ENCODE measurements at regions not wholly inside any gene's neighbourhood (a gene's known extent, or its start where the extent isn't known, plus 50 kb on each side); places are given as distances from the start of the nearest gene placed in this dataset.

GRCh38 chr7:116433246-116433645 lies 66.3 kb upstream of the CAV2 start:
- H3K9me3 ChIP-seq, result no peaks in the 10 kb centered on the region
- no peak overlapping the region for H3K4me3 ChIP-seq
- H3K36me3 ChIP-seq, result no peaks in the 10 kb centered on the region
- H3K27me3 ChIP-seq, result no peaks in the 10 kb centered on the region
- intact Hi-C loops (cut with DNase I), result loop anchor here (10.0 kb wide), 1 partner anchor 168 kb away; no protein-coding TSS in a partner anchor
- no peak for DNase-seq
- no peak overlapping the region for H3K9ac ChIP-seq (ENCODE audit: low read depth in 2 of 2, low read length in 2 of 2)
- H3K4me1 ChIP-seq, result peaks cover 4% of the 10 kb centered on the region
- H3K27ac ChIP-seq, result no peak overlapping the region
- no peak for TF ChIP-seq CTCF (IDR thresholded peaks at IDR 0.05)

DNA sequence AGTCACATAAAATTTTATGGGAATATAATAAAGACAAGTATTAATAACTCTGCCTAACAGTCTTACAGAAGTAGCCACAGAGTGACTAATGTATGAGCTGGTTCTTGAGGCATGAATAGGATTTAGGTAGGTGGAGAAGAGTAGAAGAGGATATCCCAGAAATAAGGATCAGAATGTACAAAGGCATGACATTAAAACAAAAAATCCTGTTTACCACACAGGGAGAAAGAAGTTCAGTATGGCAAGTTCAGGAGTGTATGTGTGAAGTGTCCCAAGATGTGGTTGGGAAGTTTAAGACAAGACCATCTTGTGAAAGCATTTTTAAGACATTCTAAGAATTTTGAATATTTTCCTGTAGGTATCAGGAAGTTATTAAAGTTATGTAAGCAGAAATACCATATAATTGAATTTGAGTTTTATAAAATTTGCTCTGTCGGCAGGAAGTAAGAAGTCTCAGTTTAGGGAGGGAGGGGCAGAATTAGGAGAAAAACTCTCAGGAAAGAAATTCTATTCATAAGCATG lies 64.7 kb upstream of the CAV2 start:
- Histone ChIP-seq H3K36me3 (no peaks in the 10 kb centered on the region), H3K27ac (no peak overlapping the region), H3K27me3 (no peaks in the 10 kb centered on the region), H3K4me1 (peaks cover 4% of the 10 kb centered on the region), H3K9me3 (no peaks in the 10 kb centered on the region), H3K4me3 (no peak overlapping the region), H3K9ac (ENCODE audit: low read depth in 2 of 2, low read length in 2 of 2) (no peak overlapping the region)
- intact Hi-C loops (cut with DNase I), result loop anchor here (5.0 to 10.0 kb wide), 2 partner anchors 92 to 170 kb away; partner anchors contain the start of gene CAV1
- TF ChIP-seq CTCF (IDR thresholded peaks at IDR 0.05), result no peak
- no peak for DNase-seq

GRCh38 chr7:116436305-116436826 lies 63.2 kb upstream of the CAV2 start:
- Histone ChIP-seq H3K36me3 (no peaks in the 10 kb centered on the region), H3K27ac (no peak overlapping the region), H3K4me3 (no peak overlapping the region), H3K4me1 (peaks cover 4% of the 10 kb centered on the region), H3K27me3 (no peaks in the 10 kb centered on the region), H3K9ac (ENCODE audit: low read depth in 2 of 2, low read length in 2 of 2) (no peak overlapping the region), H3K9me3 (no peaks in the 10 kb centered on the region)
- no peak for DNase-seq
- no peak for TF ChIP-seq CTCF (IDR thresholded peaks at IDR 0.05)
- intact Hi-C loops (cut with DNase I), result loop anchor here (5.0 to 10.0 kb wide), 2 partner anchors 91 to 172 kb away; partner anchors contain the start of gene CAV1

DNA sequence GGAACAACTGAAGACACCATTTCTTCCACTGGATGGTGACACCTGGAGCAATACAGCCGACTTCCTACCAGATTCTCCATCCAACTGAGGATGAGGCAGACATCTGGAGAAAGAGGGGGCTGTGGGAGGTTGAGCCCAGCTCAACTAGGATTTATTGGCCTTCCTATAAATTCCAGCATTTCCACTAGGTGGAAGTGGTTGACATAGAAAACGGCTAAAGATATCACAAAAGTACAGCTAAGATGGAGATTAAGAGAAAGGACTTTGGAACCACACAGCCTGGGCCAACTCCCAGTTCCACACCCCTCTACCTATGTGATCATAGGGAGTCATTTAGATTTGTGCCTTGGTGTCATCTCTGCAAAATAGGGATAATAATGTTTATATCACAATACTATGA lies 61.3 kb upstream of the CAV2 start:
- intact Hi-C loops (cut with DNase I), result loop anchor here (5.0 to 10.0 kb wide), 2 partner anchors 89 to 173 kb away; partner anchors contain the start of gene CAV1
- Histone ChIP-seq H3K27me3 (no peaks in the 10 kb centered on the region), H3K9me3 (no peaks in the 10 kb centered on the region), H3K9ac (ENCODE audit: low read depth in 2 of 2, low read length in 2 of 2) (no peak overlapping the region), H3K27ac (no peak overlapping the region), H3K4me1 (peaks cover 4% of the 10 kb centered on the region), H3K4me3 (no peak overlapping the region), H3K36me3 (no peaks in the 10 kb centered on the region)
- TF ChIP-seq CTCF (IDR thresholded peaks at IDR 0.05), result no peak
- DNase-seq, result peak; percentile 57

GRCh38 chr7:116439005-116439404 lies 60.5 kb upstream of the CAV2 start:
- DNase-seq, result no peak
- Histone ChIP-seq H3K27me3 (no peaks in the 10 kb centered on the region), H3K36me3 (no peaks in the 10 kb centered on the region), H3K27ac (no peak overlapping the region), H3K9me3 (no peaks in the 10 kb centered on the region), H3K4me3 (no peak overlapping the region), H3K9ac (ENCODE audit: low read depth in 2 of 2, low read length in 2 of 2) (no peak overlapping the region), H3K4me1 (peaks cover 4% of the 10 kb centered on the region)
- no peak for TF ChIP-seq CTCF (IDR thresholded peaks at IDR 0.05)
- intact Hi-C loops (cut with DNase I), result loop anchor here (5.0 to 10.0 kb wide), 2 partner anchors 88 to 174 kb away; partner anchors contain the start of gene CAV1

All from colonic mucosa (tissue), 4 donors.